ENCODE measurements at regions not wholly inside any gene's neighbourhood (a gene's known extent, or its start where the extent isn't known, plus 50 kb on each side); places are given as distances from the start of the nearest gene placed in this dataset.

- no peak for TF ChIP-seq CTCF (IDR thresholded peaks at IDR 0.05)
- no peak for TF ChIP-seq EP300 (IDR thresholded peaks at IDR 0.05)
These were observed 1412.7 kb downstream of the KCNT2 start for GRCh38 chr1:195195423-195196057.
